LHCN-M2 (cell line): ENCODE measurements at regions not wholly inside any gene's neighbourhood (a gene's known extent, or its start where the extent isn't known, plus 50 kb on each side); places are given as distances from the start of the nearest gene placed in this dataset.
"Not testable (repeated sequence)": the region's sequence is repeated elsewhere in the genome, so short reads cannot be mapped to it uniquely, and the experiment has no call there.

Source experiments
- DNase-seq: peaks from one replicate; pipeline ENCODE4 v3.0.0-alpha.2; 2012; ENCODE audit warnings: low read depth

GRCh38 chr2:87315183-87315902 is 293.7 kb upstream of the PLGLB1 start:
- DNase-seq = not testable (repeated sequence)

- not testable (repeated sequence) for DNase-seq
Observed at GRCh38 chr2:87317193-87317592, 295.5 kb upstream of the PLGLB1 start.

GRCh38 chr2:87318814-87319491 is 297.3 kb upstream of the PLGLB1 start:
- DNase-seq = peak; percentile 44

GRCh38 chr2:87319705-87320104 is 298.1 kb upstream of the PLGLB1 start:
- DNase-seq = not testable (repeated sequence)

- DNase-seq = not testable (repeated sequence)
Observed at GRCh38 chr2:87321201-87321600, 299.6 kb upstream of the PLGLB1 start.

- peak; percentile 25 for DNase-seq
Observed at GRCh38 chr2:87324335-87325041, 302.8 kb upstream of the PLGLB1 start.

GRCh38 chr2:87325042-87325910 is 303.6 kb upstream of the PLGLB1 start:
- not testable (repeated sequence) for DNase-seq

- DNase-seq = not testable (repeated sequence)
Observed at GRCh38 chr2:87325911-87326294, 304.3 kb upstream of the PLGLB1 start.

- DNase-seq = not testable (repeated sequence)
Observed at GRCh38 chr2:87326754-87327153, 305.1 kb upstream of the PLGLB1 start.

GRCh38 chr2:87327648-87328371 is 306.2 kb upstream of the PLGLB1 start:
- not testable (repeated sequence) for DNase-seq

GRCh38 chr2:87329529-87329928 is 307.9 kb upstream of the PLGLB1 start:
- not testable (repeated sequence) for DNase-seq

GRCh38 chr2:87330486-87330885 is 308.8 kb upstream of the PLGLB1 start:
- DNase-seq = not testable (repeated sequence)

GRCh38 chr2:87331940-87332583 is 310.4 kb upstream of the PLGLB1 start:
- not testable (repeated sequence) for DNase-seq

- DNase-seq = not testable (repeated sequence)
Observed at GRCh38 chr2:87334888-87335287, 313.2 kb upstream of the PLGLB1 start.

- DNase-seq = peak; percentile 52
Observed at GRCh38 chr2:87338998-87339397, 317.4 kb upstream of the PLGLB1 start.

- DNase-seq = peak; percentile 56
Observed at GRCh38 chr2:87341601-87342014, 320.0 kb upstream of the PLGLB1 start.

- not testable (repeated sequence) for DNase-seq
Observed at GRCh38 chr2:87342175-87342574, 320.5 kb upstream of the PLGLB1 start.

- not testable (repeated sequence) for DNase-seq
Observed at GRCh38 chr2:87343347-87343746, 321.7 kb upstream of the PLGLB1 start.

- DNase-seq = not testable (repeated sequence)
Observed at GRCh38 chr2:87345283-87345682, 323.6 kb upstream of the PLGLB1 start.

- not testable (repeated sequence) for DNase-seq
Observed at GRCh38 chr2:87348556-87348955, 326.9 kb upstream of the PLGLB1 start.
